Brain microvascular endothelial cell (primary cell): ENCODE measurements at regions not wholly inside any gene's neighbourhood (a gene's known extent, or its start where the extent isn't known, plus 50 kb on each side); places are given as distances from the start of the nearest gene placed in this dataset.

Experiments used
- DNase-seq: peaks from one replicate; pipeline ENCODE4 v3.0.0-alpha.2; 2020
- H3K27ac ChIP-seq: fragments of 250-450 bp; sonication (Bioruptor Pico); 2 replicates; pipeline ENCODE4 v1.5.1; 2020; ENCODE audit warnings: mild to moderate bottlenecking, moderate library complexity
- H3K27me3 ChIP-seq: fragments of 250-450 bp; sonication (Bioruptor Pico); replicated peaks from 2 replicates; pipeline ENCODE4 v1.5.1; 2020; ENCODE audit warnings: mild to moderate bottlenecking
- H3K36me3 ChIP-seq: fragments of 250-450 bp; sonication (Bioruptor Pico); replicated peaks from 2 replicates; pipeline ENCODE4 v1.5.1; 2020; ENCODE audit warnings: mild to moderate bottlenecking
- H3K4me3 ChIP-seq: 2 replicates; pipeline ENCODE4 v1.5.1; 2011; ENCODE audit warnings: low read depth, mild to moderate bottlenecking, control low read depth, low read length, moderate library complexity
- CTCF ChIP-seq: IDR thresholded peaks from 2 replicates; pipeline ENCODE4 v1.5.1; 2011; ENCODE audit warnings: low read depth, mild to moderate bottlenecking, moderate library complexity, low read length, control low read depth, inconsistent platforms; ENCODE audit errors: missing control alignments
- in situ Hi-C: cut with HindIII; loops from 2 replicates; pipeline ENCODE4 v1.10.0; 2017; ENCODE audit warnings: low sequenced_read_pairs, low pct_ligation_motif_present

GRCh38 chr11:31869986-31870385 lies 58.9 kb upstream of the PAX6 start:
- Histone ChIP-seq H3K36me3 (no peaks in the 10 kb centered on the region), H3K27ac (no peak overlapping the region), H3K27me3 (no peaks in the 10 kb centered on the region), H3K4me3 (no peak overlapping the region)
- DNase-seq: no peak
- TF ChIP-seq CTCF: no peak
- in situ Hi-C loops: no loop called here

- Histone ChIP-seq H3K4me3 (no peak overlapping the region), H3K27me3 (no peaks in the 10 kb centered on the region), H3K27ac (no peak overlapping the region), H3K36me3 (no peaks in the 10 kb centered on the region)
- TF ChIP-seq CTCF: no peak
- no peak for DNase-seq
- in situ Hi-C loops: no loop called here
Observed at GRCh38 chr11:31865606-31866300, 54.6 kb upstream of the PAX6 start.

GRCh38 chr11:31863170-31863832 lies 52.2 kb upstream of the PAX6 start:
- Histone ChIP-seq H3K27ac (no peak overlapping the region), H3K4me3 (no peak overlapping the region), H3K27me3 (no peaks in the 10 kb centered on the region), H3K36me3 (no peaks in the 10 kb centered on the region)
- in situ Hi-C loops: no loop called here
- DNase-seq: no peak
- no peak for TF ChIP-seq CTCF

- Histone ChIP-seq H3K36me3 (no peaks in the 10 kb centered on the region), H3K27me3 (no peaks in the 10 kb centered on the region), H3K27ac (no peak overlapping the region), H3K4me3 (no peak overlapping the region)
- no peak for DNase-seq
- in situ Hi-C loops: no loop called here
- TF ChIP-seq CTCF: no peak
Observed at GRCh38 chr11:31861011-31861410, 49.9 kb upstream of the PAX6 start.
